BE2C (cell line): ENCODE measurements at regions not wholly inside any gene's neighbourhood (a gene's known extent, or its start where the extent isn't known, plus 50 kb on each side); places are given as distances from the start of the nearest gene placed in this dataset.

ENCODE experiments used
- DNase-seq: peaks from one replicate; pipeline ENCODE4 v3.0.0-alpha.2; 2020
- H3K27me3 ChIP-seq: fragments of 250-450 bp; sonication (Bioruptor Pico); 2 replicates; pipeline ENCODE4 v1.5.1; 2020; ENCODE audit warnings: mild to moderate bottlenecking
- H3K36me3 ChIP-seq: fragments of 250-450 bp; sonication (Bioruptor Pico); 2 replicates; pipeline ENCODE4 v1.5.1; 2020; ENCODE audit warnings: mild to moderate bottlenecking
- H3K4me1 ChIP-seq: fragments of 250-450 bp; sonication (Bioruptor Pico); 2 replicates; pipeline ENCODE4 v1.5.1; 2020
- H3K4me3 ChIP-seq: 2 replicates; pipeline ENCODE4 v1.5.1; 2011; ENCODE audit warnings: low read depth, low read length
- H3K9me3 ChIP-seq: fragments of 250-450 bp; sonication (Bioruptor Pico); 2 replicates; pipeline ENCODE4 v1.5.1; 2020
- CTCF ChIP-seq: IDR thresholded peaks from 2 replicates; pipeline ENCODE4 v1.5.1; 2012; ENCODE audit warnings: mild to moderate bottlenecking, low read depth, low read length

DNA sequence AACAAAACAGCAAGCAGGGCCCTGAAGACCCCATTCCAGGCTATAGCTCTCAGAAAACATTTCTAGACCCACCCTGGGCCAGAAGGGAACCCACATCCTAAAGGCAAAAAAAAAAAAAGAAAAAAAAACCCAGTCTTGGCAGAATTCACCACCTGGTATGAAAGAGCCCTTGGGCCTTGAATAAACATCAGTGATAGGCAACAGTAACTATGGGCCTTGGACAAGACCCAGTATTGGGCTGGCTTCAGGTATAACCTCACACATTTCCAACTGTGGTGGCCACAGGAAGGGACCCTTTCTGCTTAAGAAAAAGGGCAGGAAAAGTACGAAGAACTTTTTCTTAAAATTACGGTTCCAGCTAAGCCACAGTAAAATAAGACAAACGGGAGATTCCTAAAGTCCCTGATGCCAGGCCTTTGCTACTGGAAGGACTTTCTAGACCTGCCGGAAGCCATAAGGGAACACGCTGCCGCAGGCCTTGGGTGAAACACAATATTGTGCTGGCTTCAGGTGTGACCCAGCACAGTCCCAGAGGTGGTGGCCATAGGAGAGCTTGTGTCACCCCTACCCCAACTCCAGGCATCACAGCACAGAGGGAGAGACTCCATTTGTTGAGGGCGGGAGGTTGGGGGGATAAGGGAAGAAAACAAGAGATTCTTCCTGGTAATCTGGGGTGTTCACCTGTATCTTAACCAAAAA lies 505.2 kb upstream of the RGMB start:
- H3K4me1 ChIP-seq: no peaks in the 10 kb centered on the region
- no peaks in the 10 kb centered on the region for H3K27me3 ChIP-seq
- no peak for TF ChIP-seq CTCF
- H3K36me3 ChIP-seq: no peaks in the 10 kb centered on the region
- H3K4me3 ChIP-seq: no peak overlapping the region
- no peaks in the 10 kb centered on the region; the same call in 1 of the 2 replicates for H3K9me3 ChIP-seq
- DNase-seq: no peak

- Histone ChIP-seq H3K4me3 (no peak overlapping the region), H3K9me3 (no peaks in the 10 kb centered on the region), H3K4me1 (no peaks in the 10 kb centered on the region), H3K27me3 (no peaks in the 10 kb centered on the region), H3K36me3 (no peaks in the 10 kb centered on the region)
- DNase-seq: no peak
- 0 out of 2 replicates have a peak, but pooled peaks have one; percentile 3 for TF ChIP-seq CTCF
Measured at GRCh38 chr5:98275980-98276379, 497.5 kb upstream of the RGMB start.

DNA sequence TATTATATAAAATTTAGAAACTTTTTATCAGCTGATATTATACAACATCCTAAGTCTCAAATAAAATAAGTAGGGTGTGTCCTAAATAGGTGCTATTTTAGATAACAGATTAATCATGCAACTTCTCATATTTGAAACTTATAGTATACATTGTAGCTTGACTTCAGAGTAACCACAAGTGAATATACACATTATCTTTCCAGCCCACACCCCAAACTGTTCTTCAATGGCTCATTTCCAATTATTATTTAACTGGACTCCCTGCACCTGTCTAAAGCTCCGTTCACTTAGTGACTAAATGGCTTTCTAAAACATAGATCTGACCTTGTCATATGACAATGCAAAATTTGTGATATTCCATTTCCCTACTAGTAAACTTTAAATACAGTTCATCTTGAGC lies 490.9 kb upstream of the RGMB start:
- H3K27me3 ChIP-seq: no peaks in the 10 kb centered on the region
- no peaks in the 10 kb centered on the region for H3K4me1 ChIP-seq
- DNase-seq: no peak
- H3K9me3 ChIP-seq: no peaks in the 10 kb centered on the region
- TF ChIP-seq CTCF: no peak
- no peaks in the 10 kb centered on the region for H3K36me3 ChIP-seq
- no peak overlapping the region for H3K4me3 ChIP-seq

DNA sequence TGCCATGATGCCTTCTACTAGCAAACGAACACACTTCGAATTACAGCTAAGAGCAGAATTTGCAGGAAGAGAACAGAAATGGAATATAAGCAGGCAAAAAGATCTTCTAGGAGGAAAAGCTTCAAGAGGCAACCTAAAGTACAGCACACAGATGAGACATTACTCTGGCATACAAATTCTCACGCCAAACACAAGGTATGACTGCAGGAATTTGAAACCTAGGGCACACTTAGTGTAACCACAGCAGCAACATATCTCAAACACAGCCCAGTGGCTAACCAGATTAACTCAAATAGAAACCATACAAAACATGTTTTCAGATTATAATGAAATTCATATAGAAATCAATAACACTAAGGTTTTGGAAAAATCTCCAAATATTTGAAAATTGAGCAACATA lies 481.0 kb upstream of the RGMB start:
- DNase-seq: no peak
- Histone ChIP-seq H3K27me3 (no peaks in the 10 kb centered on the region), H3K9me3 (no peaks in the 10 kb centered on the region), H3K36me3 (no peaks in the 10 kb centered on the region), H3K4me3 (no peak overlapping the region), H3K4me1 (no peaks in the 10 kb centered on the region)
- TF ChIP-seq CTCF: no peak

- Histone ChIP-seq H3K27me3 (no peaks in the 10 kb centered on the region), H3K36me3 (no peaks in the 10 kb centered on the region), H3K4me1 (no peaks in the 10 kb centered on the region), H3K4me3 (no peak overlapping the region), H3K9me3 (no peaks in the 10 kb centered on the region)
- TF ChIP-seq CTCF: no peak
- no peak for DNase-seq
Measured at GRCh38 chr5:98296426-98296825, 477.0 kb upstream of the RGMB start.

GRCh38 chr5:98299435-98299834 lies 474.0 kb upstream of the RGMB start:
- no peaks in the 10 kb centered on the region for H3K36me3 ChIP-seq
- H3K4me3 ChIP-seq: no peak overlapping the region
- no peak for TF ChIP-seq CTCF
- H3K9me3 ChIP-seq: no peaks in the 10 kb centered on the region
- H3K27me3 ChIP-seq: no peaks in the 10 kb centered on the region
- no peaks in the 10 kb centered on the region for H3K4me1 ChIP-seq
- DNase-seq: no peak
